SH-SY5Y (cell line): ENCODE measurements at regions not wholly inside any gene's neighbourhood (a gene's known extent, or its start where the extent isn't known, plus 50 kb on each side); places are given as distances from the start of the nearest gene placed in this dataset.

Source experiments
- GATA2 ChIP-seq: IDR thresholded peaks from 2 replicates; pipeline ENCODE4 v1.6.1; 2011; ENCODE audit warnings: mild to moderate bottlenecking, low read depth, low read length
- GATA3 ChIP-seq: IDR thresholded peaks from 2 replicates; pipeline ENCODE4 v1.6.1; 2011; ENCODE audit warnings: low read depth, mild to moderate bottlenecking, low read length, moderate library complexity

DNA sequence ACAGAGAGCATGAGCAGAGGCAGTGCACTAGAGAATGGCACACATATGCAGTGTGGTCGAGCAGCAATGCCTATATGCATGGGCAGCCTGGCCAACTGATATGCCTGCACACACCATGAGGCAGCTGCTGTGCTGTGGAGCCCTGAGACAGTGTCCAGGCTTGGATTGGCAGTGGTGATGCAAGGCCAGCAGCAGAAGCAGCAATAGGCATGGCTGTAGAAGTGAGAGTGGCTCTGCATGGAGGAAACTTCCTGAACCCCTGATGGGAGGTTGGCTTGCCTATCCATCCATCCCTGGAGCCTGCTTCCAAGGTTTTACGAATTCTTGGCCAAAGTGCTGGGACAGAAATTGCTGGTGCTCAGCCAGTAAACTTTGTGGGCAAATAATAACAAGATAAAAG is 89.7 kb downstream of the DIRAS3 start:
- TF ChIP-seq GATA3 = no peak
- TF ChIP-seq GATA2 = no peak
